Stimulated activated naive CD4-positive, alpha-beta T cell (primary cell): ENCODE measurements at regions not wholly inside any gene's neighbourhood (a gene's known extent, or its start where the extent isn't known, plus 50 kb on each side); places are given as distances from the start of the nearest gene placed in this dataset.
"Not testable (repeated sequence)": the region's sequence is repeated elsewhere in the genome, so short reads cannot be mapped to it uniquely, and the experiment has no call there.

ENCODE experiments used
- DNase-seq, 6 experiments: peaks; one replicate each; lab custom pipeline; 2025; lab: John Stamatoyannopoulos, UW

DNA sequence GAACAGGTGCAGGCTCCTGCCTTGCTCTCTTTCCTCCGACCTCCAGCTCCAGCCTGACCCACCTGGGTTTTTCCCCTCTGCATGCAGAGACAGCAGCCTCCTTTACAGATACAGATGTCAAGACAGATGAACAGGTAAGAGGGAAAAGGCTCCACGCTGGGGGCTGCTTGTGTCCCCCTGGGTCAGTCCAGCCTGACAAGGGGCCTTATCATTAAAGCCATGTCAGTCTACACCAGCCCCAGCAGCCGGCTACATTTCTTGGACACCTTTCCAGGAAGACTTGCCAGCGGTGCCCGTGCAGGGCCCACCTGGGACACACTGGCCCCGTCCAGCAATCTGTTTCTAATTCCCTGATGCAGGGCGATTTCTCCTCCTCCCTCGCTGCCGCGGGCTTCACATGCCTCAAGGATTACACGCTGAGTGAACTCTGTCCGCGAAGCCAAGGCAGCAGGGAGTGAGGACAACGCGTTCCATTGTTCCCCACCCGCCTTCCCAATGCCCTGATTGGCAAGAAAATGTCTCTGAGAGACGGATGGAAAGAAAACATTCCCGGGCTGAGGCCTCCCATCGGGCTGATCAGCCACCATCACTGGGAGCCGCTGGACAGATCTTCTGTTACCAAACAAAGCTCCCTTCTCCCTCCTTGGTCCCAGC is 184.7 kb downstream of the C16orf95 start:
- DNase-seq, result no peak

DNA sequence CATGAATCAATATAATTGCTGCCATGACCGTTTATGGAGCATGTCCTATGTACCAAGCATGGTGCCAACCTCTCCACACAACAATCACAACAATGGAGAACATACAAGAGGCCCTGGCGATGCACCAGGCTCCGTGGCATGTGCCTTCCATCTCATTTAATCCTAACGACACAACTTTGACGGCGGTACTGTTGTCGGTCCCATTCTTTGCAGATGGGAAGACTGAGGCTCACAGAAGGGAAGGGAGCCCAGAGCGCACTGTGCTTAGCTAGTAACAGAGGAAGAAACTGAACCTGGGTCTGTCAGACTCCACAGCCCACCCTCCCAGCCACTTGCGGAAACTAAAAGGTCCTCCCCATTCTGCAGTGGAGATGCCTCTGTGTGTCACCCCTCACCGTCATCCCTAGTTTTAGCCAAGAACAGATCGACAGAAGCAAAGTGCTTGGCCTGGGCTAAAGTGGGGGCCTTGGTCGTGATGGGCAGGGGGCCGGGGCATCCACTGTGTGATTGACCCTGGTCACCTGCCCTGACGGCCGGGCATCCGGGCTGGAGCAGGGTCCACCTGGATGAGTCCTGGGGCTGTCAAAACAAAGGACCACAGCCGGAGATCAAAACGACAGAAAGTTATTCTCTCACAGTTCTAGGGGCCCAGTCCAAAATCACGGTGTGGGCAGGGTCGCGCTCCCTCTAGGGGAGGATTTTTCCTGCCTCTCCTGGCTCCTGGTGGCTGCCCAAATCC is 183.9 kb downstream of the C16orf95 start:
- DNase-seq, result no peak

DNA sequence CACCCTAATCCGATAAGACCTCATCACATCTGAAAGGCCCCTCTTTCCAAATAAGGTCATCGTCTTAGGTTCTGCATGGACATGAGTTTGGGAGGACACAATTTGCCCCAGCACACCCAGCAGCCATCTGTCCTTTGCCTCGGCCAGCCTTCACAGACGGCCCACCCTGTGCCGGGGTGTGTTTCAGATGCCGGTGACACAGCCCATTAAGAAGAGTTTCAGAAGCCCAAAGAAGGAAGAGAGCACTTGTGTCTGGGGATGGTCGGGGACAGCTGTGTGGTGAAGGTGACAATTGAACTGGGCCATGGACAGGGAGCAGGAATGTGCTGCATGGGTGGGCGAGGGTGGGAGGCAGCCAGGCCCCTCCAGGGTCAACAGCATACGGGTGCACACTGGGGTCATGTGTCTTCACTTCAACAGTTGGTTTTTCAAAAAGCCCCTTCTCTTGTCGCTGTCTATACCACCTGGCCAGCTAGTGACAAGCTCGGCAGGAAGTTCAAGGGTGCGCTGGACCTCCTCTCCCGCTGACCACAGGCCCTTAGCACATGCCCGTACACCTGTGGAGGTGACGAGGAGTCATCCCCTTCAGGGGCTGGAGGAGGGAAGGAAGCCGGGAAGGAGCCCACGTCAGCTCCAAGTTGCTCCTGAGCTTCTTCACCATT is 183.1 kb downstream of the C16orf95 start:
- DNase-seq, result no peak

DNA sequence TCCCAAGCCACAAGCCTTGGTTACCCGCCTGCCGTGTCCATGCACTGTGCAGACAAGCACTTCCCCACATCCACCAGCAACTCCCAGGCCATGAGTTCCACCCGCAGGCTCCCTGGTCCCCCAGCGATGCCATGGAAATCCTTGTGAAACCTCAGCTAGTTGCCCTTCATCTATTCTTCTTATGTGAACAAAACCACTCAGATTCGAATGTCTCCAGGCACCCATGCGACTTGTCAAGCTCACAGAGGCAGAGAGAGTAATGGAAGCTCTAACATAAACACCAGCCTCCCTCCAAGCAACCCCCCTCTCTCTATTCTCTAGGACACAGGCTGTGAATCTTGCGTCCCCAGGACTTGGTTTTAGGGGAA is 182.6 kb downstream of the C16orf95 start:
- no peak for DNase-seq

DNA sequence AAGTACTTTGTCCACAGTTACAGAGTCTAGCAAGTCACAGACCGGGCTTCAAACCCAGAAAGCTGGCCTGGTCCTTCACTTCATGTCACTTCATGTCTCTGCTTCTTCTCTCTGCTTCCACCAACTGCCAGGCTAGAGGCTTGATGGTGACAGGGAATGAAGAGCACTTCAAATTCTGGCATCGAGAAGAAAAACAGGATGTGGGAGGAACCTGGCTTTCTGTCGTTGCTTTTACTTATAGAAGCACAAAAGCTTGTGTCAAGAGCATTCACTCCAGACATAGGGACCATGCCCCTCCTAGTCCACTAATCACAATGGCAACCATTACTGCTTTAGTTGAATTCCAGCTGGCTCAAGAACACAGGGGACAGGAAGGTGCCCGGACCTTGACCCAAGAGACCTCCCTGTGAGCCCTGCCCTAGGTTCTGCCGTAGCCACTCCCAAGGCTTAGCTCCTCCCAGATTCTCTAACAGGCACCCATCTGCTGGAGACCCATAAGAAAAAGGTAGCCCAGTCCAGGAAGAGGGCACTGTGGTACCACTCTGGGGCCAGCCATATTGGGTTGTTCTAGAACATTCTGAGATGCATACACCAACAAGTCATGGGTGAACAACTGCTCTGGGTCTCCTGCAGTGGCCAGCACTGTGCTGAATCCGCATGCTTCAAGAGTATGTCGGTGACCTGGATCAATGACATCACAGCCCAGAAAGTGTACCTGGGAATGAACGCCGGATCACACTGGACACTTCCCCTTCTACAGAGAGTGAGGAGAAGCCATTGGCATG is 181.8 kb downstream of the C16orf95 start:
- no peak for DNase-seq

DNA sequence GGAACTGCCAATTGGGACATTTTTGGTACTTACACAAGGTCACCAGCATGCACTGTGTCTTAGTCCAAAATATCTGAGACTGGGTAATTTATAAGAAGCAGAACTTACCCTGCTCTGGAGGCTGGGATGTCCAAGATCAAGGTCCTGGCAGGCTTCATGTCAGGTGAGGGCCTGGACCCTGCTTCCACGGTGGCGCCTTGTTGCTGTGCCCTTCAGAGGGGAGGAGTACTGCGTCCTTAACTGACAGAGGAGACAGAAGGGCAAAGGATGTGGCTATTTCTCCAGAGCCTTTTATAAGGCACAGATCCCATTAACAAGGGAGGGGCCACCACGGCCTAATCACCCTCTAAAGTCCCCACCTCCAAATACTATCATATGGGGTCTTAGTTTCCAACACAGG is 178.9 kb downstream of the C16orf95 start:
- DNase-seq, result no peak

DNA sequence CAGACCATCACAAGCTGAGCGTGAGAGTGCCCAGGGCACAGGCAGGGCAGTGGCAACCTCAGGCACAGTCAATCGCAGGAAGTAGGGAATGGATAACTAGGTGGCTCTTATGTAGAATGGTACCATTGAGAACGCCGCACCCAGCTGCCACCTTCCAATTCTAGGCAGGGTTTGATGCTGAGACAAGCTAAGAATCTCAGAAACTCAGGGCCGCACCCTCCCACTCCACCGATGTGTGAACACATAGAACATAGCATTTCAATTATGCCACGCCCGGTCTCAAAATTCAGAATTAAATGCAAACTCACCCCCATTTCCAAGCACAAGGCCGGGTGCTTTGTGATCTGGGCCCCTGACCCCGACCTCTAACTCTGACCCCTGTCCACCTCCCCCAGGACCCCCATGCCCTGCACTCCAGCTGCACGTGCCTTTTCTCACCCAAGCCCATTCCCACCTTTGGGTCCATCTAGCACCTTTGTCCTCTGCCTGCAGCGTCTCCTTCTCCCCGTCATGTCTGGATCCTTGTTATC is 178.4 kb downstream of the C16orf95 start:
- DNase-seq, result no peak

DNA sequence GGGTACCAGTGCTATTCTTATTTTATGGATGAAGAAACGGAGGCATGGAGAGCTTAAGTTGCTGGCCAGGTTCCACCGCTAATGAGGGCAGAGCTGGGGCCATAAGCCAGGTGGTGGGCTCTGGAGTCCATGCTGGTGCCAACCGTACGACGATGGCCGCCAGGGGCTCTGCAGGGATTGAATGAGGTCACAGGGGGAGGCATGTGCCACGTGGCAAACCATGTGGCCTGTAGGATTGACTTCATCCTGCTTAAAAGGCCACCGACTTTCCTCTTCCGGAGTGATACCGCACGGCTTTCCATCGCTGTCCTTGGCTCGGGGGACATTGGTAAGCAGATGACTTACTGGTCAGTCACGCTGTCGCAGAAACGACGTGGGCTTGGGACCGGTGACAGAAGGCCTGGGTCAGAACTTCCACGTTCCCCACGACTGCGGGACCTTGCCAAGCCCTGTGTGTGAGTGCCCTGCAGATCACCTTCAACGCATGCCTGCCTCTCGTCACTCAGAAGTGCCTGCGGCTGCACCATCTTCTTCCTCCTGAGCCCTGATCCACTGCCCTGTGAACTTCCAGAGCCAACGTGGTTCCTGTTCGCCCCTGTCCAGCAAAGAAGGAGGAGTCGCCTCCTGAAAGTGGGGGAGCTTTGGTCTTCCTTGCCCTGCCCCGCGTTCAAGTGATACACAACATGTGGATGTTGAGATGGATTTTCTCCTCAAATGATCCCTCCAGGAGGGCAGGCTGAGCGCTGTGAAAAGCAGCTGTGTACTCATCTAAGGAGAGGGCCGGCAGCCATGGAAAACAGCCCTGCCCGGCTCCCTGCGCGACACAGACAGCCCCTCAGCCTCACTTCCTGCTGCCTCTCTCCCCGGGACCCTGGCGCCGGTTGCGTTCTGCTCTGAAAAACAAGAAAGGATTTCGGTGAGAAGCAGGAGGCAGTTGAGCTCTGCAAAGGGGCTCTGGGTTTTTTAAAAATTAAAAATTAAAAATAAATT is 176.7 kb downstream of the C16orf95 start:
- no peak for DNase-seq

DNA sequence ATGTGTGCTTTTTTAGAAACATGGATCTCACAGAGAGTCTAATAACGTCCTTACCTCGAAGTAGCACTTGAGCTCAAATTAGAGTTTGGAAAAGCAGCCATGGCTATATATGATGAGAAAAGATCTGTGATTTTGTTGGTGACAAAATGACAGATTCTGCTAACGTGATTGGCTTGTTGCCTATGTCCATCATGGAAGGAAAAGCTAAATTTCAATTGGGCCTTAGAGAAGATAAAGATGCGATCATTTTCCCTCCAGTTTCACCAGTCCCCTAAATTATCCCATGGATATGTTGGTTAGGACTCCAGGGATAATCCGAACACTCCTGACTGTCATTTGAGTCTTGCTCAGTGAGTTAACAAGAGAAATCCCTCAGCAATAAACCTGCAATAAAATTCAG is 175.8 kb downstream of the C16orf95 start:
- no peak for DNase-seq

DNA sequence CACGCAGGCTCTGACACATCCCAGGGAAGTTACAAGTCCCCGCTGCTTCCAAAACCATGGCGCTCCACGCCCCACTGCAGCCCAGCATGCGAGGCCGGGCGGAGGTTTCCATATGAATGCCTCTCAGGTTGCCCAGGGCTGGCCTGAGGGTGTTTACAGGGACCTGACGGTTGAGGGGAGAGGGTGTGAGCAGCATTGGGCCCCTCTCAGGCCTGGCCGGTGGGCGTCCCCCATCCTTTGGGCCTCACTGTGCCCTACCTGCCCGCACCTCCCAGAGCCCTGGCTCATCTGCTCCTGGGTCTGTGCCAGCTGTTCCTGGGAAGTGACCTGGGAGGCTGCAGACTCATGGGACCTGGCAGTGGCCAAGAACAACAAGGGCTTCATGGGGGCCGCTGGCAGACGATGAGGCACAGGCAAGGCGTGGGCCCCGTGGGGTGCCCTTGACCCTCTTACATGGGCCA is 173.5 kb downstream of the C16orf95 start:
- no peak for DNase-seq

DNA sequence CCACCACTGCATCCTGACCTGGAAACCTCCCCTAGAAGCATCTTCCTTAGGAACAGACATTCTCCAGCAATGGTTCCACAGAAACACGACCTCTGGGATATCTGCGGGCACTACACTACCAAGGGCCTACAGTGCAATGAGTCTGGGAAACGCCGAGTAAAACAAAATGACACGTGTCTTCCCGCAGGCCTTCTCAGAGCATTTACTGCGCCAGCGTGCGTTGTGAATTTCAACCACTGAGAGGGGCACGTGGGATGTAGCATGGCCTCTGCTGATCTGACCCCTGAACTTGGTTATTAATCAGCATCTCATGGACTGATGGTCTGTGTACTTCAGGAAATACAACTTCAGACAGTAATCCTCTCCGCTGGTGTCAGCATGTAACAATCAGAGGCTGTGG is 173.0 kb downstream of the C16orf95 start:
- no peak for DNase-seq

DNA sequence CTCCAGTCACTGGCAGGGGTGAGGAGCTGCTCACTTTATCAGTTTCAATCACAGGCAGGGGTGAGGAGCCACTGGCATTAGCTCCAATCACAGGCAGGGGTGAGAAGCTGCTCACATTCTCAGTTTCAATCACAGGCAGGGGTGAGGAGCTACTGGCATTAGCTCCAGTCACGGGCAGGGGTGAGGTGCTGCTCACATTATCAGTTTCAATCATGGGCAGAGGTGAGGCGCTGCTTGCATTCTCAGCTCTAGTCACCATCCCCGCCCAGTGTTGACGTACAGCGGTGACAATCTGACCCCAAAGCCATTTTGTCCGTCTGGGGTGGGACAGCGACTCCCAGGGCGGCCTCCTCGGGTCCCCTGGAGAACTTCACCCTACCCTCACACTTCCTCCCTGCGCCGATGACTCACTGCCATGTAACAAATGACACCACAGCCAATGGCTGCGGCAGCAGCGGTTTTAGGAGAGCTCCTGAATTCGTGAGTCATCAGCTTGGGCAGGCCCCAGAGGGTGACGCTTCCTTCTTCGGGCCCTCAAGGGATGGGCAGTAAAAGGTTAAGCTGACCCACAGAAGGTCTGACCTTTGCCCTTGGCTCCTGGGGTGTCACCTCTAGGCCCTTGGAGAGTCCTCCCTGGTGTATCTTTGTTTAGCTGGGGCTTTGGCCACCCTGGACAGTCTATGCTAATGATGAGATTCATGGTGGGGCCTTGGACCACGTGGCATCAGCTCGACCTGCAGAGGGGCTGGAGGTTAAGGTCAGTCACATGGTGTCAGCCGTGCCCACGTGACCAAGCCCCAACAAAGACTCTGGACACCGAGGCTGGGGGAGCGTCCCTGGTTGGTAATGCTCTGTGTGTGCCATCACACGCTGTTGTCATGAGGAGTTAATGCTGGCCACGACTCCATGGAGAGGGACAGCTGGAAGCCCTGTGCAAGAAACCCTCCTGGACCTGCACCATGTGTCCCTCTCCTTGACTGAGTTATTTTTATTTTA is 171.7 kb downstream of the C16orf95 start:
- no peak for DNase-seq

DNA sequence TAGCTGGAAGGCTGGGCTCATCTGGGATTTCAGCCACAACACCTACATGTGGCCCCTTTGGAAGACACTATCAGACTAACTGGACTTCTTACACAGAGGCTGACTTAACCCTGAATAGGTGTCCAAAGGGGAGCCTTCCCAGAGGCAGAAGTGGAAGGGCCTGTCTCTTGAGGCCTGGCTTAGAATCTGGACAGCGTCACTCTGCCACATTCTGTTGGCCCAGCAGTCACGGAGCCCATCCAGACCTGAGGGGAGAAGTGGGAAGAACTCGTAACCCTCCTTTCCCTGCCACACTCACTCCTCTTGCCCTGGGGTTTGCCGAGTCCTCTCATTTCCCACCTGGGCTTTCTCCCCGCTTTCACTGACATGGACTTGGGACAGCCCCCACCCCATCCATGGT is 170.5 kb downstream of the C16orf95 start:
- DNase-seq, result no peak

DNA sequence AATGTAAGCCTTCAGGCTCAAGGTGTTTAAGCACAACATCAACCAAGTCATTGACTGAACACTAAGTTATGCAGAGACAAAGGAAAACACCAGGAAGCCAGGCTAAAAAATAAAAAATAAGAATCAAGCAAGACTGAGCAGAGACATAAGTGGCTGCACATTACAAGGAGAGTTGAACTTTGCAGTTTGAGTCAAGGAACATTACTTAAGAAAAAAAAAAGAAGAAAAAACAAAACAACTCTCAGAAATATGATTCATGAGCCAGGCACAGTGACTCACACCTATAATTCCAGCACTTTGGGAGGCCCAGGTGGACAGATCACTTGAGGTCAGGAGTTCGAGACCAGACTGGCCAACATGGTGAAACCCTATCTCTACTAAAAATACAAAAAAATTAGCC is 168.1 kb downstream of the C16orf95 start:
- no peak for DNase-seq

DNA sequence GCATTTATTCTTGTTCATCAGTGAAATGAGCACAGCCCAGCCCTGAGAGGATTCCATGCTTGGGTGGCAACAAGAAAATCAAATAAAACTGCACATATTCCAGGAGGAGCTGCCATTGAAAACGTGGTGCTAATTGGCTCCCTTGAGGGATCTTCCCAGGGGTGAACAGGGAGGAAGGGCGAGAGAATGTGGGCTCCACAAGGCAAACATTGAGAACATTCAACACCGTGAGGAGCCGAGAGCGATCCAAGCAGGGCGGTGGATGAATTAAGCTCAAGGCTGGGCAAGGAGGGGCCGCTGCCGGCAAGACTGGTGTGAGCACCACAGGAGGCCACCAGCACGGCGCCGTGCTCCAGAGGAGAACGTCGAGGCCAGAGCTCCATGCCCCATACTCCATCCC is 166.9 kb downstream of the C16orf95 start:
- DNase-seq, result no peak

DNA sequence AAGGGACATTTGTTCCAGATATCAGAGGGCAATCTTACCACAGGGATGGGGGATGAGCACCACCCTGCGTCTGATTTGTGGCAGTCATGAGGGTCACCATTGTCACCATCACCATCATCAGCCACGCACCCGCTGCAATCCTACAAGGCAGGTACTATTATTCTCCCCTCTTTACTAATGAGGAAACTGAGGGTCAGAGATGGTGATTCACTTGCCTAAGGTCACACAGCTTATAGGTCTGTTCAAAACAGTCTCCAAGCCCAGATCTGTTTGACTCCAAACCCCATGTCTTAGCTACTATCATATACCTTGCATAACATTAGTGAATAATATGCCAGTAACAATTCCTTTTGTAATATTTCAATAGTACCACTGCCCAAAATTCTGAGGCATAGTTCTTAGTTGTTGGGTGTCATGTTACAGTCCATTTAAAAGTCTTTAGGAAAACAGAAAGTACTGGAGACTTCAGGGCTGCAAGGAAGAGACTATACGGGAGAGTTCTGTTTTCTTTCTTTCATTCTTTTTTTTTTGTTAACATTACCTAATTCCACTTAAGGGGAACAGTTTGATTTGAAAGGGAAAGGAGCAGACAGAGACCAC is 166.4 kb downstream of the C16orf95 start:
- no peak for DNase-seq

DNA sequence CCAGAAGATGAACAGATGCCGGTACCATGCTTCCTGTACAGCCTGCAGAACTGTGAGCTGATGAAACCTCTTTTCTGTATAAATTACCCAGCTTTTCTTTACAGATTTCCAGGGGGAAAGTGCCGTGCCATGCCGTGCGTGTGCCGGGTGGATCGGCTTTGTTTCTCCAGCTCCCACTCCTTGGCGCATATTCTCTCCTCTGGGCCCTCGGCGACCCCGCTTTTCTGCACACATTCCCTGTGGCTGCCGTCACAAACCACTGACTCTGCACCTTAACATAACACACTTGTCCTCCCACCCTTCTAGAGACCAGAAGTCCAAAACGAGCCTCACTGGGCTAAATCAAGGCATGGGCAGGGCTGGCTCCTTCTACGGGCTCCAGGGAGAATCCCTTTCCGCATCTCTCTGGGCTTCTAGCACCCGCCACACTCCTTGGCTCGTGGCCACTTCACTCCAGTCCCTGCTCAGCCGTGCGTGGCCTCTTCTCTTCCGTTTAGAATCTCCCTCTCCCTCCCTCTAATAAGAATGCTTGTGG is 164.9 kb downstream of the C16orf95 start:
- no peak for DNase-seq

DNA sequence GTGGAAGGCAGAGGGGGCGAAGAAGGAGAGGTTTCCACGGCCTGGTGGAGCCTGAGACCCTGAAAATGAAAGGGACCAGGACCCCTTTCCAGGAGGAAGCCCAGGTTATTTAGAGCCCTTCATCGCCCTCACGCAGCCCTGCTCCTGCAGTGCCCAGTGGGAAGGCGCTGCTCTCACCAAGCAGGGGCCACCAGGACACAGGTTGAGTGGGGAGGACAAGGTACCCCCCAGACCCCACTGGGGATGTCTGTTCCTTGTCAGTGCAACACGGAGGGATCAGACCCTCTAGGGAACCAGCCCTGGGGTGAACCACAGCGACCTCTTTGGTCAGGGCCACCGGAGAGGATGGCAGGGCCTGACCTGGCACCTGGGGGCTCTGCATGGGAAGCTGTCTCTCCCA is 163.9 kb downstream of the C16orf95 start:
- DNase-seq, result no peak

DNA sequence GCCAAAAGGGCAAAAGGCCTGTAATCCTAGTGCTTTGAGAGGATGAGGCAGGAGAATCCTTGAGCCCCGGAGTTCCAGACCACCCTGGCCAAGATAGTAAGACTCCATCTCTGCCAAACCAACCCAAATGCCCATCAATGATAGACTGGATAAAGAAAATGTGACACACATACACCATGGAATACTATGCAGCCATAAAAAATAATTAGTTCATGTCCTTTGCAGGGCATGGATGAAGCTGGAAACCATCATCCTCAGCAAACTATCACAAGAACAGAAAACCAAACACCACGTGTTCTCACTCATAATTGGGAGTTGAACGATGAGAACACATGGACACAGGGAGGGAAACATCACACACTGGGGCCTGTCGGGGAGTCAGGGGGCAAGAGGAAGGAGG is 161.9 kb downstream of the C16orf95 start:
- DNase-seq, result not testable (repeated sequence)
